Femur (tissue), 1 donor: ENCODE measurements at regions not wholly inside any gene's neighbourhood (a gene's known extent, or its start where the extent isn't known, plus 50 kb on each side); places are given as distances from the start of the nearest gene placed in this dataset.
"Not testable (repeated sequence)": the region's sequence is repeated elsewhere in the genome, so short reads cannot be mapped to it uniquely, and the experiment has no call there.

Experiments
- DNase-seq: peaks from one replicate; pipeline ENCODE4 v3.0.0-alpha.2; 2017

DNA sequence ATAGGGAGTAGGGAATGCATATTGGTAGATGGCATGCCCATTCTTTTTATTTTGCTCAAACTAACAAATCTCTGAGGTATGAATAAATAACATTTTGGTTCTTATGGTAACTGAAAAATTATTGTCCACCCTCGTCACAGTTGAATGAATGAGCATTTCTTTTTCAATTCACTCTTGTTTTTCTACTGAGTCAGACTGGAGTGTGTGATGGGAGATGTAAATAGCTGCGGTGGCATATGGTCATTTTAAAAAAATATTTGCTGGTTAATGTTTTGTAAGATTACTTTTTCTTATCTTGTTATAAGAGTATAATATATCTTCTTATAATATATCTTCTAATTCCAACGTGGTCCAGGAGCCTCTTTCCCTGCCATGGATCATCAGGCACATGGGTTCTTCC lies 586.5 kb downstream of the SLITRK5 start:
- no peak for DNase-seq

DNA sequence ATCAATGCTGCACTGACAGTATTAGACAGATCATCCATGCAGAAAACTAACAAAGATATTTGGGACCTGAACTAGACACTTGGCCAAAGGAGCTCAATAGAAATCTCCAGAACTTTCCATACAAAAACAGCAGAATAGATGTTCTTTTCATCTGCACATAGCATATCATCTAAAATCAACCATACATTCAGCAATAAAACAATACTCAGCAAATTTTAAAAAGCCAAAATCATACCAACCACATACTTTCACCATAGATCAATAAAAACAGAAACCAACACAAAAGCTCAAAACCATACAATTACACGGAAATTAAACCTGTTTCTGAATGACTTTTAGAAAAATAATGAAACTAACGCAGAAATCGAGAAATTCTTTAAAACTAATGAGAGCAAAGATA lies 592.6 kb downstream of the SLITRK5 start:
- no peak for DNase-seq

DNA sequence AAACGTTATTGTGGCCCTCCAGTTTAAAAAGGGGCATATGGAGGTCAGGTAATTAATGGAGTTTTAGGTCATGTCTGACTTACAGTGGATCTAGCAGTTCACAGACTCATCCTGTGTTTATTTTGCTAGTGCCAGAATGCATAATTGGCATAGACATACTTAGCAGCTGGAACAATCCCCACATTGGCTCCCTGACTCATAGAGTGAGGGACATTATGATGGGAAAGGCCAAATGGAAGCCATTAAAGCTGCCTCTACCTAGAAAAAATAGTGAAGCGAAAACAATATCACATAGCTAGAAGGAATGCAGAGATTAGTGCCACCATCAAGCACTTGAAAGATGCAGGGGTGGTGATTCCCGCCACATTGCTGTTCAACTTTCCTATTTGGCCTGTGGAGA lies 610.7 kb downstream of the SLITRK5 start:
- DNase-seq = no peak

DNA sequence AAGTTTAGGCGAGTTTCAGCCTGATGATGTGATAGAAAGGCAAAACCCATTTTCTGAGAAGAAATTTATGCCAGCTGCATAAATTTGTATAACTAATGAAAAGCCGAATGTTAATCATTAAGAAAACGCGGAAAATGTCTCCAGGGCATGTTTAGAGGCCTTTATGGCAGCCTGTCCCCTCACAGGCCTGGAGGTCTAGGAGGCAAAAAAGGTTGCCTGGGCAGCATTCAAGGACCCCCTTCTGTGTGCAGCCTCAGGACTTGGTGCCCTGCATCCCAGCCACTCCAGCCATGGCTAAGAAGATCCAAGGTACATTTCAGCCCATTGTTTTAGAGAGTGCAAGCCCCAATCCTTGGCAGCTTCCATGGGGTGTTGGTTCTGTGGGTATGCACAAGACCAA lies 614.2 kb downstream of the SLITRK5 start:
- no peak for DNase-seq

DNA sequence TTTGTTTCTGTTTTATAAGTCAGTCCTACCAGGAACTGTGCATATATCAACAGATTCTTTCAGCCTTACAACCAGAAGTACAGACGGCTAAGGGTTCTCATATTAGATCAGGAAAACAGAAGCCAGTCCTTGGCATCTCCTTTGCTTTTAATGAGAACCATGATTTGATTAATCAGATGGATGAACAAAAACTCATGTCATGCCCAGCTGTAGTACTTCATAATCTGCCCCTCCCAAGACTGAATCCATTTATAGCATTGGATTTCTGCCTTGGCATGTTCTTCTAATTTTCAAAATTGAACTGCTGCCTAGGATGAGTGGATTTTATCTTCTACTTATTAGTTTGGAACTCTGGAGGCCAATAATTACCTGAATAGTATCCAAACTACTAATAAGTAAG lies 617.2 kb downstream of the SLITRK5 start:
- no peak for DNase-seq

DNA sequence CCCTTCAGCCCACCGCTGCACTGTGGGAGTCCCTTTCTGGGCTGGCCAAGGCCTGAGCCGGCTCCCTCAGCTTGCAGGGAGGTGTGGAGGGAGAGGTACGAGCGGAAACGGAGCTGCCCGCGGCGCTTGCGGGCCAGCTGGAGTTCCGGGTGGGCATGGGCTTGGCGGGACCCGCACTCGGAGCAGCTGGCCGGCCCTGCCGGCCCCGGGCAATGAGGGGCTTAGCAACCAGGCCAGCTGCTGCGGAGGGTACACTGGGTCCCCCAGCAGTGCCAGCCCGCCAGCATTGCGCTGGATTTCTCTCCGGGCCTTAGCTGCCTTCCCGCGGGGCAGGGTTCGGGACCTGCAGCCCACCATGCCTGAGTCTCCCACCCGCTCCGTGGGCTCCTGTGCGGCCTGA lies 620.6 kb downstream of the SLITRK5 start:
- not testable (repeated sequence) for DNase-seq

DNA sequence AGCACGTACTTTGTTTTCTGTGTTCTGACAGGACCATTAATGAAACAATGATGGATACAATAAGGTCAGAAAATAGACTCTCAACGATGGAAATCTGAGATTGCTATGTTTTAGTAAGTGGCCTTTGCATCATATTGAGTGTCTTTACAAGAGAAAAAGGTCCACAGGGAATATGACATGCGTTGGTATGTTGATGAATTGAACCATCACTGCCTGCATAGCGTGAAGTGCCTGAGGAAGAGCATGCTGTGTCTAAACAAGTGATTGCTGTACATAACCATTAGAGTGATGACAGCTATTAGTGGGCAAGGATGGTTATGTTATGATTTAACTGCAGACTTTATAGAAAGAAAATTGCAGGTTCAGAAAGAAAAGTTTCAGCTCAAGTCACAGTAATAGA lies 623.2 kb downstream of the SLITRK5 start:
- DNase-seq = no peak

DNA sequence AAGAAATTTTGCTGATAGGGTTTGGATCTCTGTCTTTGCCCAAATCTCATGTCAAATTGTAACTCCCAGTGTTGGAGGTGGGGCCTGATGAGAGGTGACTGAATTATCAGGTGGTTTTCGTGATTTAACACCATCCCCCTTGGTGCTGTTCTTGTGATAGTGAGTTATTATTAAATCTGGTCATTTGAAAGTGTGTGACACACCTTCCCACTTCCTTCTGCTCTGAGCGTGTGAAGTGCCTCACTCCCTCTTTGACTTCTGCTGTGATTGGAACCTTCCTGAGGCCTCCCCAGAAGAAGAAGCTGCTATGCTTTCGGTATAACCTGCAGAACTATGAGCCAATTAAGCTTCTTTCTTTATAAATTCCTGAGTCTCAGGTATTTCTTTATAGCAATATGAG lies 632.0 kb downstream of the SLITRK5 start:
- no peak for DNase-seq

DNA sequence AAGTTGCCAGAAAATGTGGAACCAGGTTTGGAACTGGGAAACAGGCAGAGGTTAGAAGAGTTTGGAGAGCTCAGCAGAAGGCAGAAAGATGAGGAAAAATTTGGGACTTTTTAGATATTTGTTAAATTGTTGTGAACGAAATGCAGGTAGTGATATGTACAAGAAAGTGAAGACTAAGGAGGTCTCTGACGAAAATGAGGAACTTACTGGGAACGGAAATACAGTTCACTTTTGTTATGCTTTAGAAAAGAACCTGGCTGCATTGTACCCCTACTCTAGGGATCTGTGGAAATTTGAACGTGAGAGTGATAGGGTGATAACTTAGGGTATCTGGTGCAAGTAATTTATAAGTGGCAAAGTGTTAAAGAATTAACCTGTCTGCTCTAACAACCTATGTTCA lies 632.4 kb downstream of the SLITRK5 start:
- DNase-seq = no peak

DNA sequence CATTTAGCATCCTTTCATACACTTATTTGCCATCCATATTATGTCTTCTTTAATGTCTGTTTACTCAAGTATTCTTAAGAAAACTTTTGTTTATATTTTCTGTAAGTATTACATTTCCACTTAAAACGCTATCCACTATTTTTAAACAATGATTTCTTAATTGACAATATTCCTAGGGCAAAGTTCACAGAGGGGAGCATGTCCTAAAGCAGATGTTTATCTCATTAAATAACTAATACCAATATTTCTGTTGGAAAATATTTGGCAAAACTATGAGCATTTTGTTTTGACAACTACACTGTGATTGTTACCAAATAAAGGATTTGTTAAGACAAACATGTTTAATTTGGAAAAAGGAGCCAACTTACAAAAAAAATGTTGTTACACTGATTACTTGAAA lies 643.3 kb downstream of the SLITRK5 start:
- DNase-seq = no peak

DNA sequence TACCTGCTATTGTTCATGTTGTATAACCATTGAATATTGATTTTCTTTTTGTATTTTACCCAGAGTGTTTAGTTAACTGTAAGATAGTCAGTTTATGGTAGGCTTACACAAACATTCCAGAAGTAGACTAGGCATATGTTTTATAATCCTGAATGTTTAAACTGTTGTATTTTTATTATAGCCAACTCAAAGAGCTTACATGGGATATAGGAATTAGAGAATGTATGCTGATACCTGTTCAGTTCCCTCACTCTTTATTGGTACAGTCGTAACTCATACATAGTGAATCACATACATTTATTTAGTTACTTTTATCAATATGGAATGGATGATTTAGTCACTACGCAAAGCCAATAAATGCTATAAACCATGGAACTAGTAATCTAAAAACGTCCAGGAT lies 657.9 kb downstream of the SLITRK5 start:
- DNase-seq = no peak

DNA sequence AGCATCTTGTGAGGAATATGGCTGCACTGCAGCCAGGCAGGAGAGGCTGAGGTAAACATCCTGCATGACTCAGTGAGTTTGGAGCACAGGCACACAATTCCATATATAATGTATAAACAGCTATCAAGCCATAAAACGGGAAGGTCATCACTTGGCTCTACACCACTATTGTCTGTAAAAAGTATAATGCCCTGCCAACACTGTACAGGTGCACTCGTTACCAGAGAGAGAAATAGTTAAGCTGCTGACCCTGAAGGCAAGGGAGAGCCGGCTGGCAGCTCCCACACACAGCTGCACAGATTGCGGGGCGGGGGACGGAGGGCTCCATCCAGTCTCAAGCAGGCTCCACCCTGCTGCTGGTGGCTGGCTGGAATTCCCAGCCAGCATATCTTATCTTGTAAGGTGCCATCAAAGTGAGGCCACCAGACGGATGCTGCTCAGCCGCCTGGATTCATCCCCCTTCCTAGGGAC lies 668.1 kb downstream of the SLITRK5 start:
- no peak for DNase-seq

DNA sequence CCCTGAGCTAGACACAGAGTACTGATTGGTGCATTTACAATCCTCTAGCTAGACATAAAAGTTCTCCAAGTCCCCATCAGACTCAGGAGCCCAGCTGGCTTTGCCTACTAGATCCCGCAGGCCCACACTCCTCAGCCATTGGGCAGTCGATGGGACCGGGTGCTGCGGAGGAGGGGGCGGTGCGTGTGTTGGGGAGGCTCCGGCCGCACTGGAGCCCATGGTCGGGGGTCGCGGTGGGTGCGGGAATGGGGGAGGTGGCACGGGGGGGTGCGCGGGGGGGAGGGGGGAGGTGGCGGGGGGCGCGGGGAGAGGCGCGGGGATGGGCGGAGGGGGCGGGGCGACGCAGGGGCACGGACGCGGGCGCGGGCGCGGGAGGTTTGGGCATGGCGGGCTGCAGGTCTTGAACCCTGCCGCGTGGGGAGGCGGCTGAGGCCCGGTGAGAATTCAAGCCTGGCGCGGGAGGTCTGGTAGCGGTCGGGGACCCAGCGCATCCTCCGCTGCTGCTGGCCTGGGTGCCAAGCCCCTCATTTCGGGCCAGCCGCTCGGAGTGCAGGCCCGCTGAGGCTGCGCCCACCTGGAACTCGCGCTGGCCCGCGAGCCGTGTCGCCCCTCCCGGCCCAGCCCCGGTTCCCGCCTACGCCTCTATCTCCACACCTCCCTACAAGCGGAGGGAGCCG lies 674.1 kb downstream of the SLITRK5 start:
- no peak for DNase-seq

DNA sequence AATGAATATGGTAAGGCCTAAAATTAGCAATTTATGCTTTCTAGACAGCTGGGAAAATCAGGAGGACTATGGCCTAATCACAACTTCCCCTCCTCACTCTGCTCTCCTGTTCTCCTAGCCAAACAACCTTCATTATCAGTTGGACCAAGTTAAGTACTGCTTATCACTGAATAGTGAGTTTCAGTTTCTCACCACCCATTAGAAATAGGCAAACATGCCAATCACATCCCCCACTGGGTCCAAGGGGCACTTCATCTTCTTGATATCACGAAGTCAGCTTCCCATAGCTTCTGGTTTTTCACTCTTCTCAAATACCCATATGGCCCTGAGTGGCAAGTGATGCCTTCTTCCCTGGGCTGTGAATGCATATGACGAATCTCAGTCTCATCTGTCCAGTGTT lies 689.6 kb downstream of the SLITRK5 start:
- no peak for DNase-seq

DNA sequence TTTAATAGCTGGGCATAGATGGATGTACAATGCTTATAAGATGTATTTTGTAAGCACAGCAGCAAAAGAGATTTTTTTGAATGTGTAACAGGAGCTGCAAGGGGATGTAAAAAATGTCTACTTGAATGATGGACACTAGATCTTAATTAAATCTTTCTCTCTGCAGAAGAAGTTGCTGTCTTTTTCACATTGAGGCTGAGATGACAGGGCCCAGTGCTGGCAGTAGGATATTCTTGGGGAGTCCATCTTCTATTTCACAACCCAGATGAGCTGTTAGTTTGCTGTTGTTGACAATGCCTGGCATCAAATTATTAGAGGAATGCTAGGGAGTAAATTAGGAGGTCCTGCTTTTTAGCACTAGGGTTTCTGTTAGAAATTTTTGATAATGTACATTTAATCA lies 698.7 kb downstream of the SLITRK5 start:
- DNase-seq = no peak

DNA sequence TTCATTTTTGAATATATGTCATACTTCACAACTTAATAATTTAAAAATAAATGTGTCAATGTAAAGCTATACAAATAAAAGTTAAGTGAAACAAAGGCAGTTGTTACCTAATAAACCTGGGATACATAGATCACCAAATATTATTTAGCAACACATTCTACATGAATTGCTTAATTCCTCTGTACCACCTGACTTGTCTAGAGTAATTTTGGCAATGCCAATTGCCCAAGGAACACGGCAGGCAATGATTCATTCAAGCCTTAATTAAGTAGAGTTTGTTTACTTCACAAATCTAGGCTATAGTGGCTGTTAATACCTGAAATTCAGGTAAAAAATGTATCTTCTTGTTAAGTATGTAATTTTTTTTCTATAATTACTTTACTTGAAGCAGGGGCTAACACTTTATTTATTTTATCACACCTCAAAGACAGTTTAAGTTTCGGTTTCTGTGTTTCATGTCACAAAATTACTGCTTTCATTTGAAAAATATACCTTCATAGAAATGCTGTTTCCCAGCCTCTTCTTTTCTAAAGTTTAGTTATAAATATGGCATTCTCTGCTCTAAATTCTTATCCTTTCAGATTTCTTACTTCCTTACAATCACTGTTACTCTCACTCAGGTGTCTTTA lies 705.7 kb downstream of the SLITRK5 start:
- no peak for DNase-seq

DNA sequence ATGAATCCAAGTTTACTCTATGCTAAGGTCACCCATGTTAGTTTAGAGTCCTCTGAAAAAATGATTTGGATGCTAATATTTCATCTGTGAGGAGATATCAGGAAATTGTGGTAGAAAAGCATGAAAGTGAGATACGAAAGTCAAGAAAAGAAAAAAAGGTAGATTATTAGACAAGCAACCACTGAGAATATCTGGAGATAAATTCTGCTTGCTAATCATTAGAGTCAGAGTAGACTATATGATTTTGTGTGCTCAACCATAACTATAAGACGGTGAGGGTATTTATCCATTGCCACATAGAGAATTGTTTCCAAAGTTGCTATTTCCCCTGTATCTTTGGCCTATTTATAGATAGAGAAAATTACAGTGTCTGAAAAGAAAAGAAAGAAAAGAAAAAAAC lies 706.7 kb downstream of the SLITRK5 start:
- DNase-seq = no peak

DNA sequence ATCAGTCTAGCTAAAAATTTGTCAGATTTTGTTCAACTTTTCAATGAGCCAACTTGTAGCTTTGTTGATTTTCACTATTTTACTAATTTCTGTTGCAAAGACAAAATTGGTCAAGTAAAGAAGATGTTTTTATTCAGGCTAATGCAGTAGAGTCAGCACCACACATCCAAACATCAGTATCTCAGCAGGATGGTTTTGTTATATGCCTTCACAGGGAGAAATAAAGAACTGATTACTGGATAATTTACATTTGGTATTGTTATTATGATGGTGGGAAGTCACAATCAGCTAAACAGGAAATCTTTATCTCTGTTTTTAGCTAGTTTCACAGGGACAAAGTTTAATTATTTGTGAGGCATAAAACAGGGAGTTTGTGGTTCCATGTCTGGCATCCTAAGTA lies 713.4 kb downstream of the SLITRK5 start:
- DNase-seq = no peak

DNA sequence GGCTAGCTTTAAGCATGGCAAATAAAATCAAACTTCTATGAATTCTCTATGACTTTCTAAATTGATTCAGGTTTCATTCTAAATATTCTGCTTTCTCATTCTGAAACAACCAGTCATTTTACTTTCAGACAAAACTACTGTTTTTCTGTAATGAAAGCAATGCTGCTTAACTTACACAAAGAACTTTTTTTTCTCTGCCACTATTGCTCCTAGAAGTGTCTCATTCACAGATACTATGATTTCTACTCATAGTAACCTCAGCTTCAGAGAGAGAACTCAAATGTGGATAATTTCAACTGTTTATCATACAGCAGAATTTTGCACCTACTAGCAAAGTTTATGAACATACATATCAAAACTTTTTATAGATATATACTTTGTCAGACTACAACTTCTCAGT lies 724.6 kb downstream of the SLITRK5 start:
- no peak for DNase-seq

DNA sequence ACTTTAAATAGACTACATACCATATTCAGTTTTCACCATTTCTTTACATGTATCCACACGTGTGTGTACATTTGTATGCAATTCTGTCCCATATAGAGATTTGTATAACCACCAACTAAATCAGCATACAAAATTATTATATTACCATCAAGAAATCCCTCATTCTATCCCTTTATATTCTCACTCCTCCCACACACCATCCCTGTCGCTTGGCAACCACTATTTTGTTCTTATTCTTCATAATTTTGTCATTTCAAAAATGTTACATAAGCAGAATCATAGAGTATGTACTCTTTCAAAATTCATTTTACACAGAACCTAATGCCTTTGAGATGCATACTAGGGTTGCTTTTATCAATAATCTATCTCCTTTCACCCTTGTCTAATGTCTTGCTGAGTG lies 740.5 kb downstream of the SLITRK5 start:
- DNase-seq = no peak

DNA sequence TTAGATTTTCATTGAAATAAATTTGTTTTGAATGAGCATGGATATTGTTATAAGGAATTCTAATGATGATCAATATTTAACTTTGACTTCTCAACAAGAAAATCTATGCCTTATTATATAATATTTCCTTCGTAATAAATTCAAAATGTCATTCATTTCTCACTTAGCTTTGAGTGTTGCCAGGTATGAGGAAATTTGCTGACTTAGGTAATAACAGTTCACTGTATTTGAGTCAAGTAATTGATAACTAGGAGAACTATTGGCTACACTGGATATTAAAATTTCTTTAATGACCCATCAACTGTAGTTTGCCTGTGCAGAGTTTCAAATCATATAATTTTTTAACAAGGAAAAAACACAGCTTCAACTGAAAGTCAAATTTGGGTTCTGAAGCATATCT lies 746.6 kb downstream of the SLITRK5 start:
- no peak for DNase-seq

DNA sequence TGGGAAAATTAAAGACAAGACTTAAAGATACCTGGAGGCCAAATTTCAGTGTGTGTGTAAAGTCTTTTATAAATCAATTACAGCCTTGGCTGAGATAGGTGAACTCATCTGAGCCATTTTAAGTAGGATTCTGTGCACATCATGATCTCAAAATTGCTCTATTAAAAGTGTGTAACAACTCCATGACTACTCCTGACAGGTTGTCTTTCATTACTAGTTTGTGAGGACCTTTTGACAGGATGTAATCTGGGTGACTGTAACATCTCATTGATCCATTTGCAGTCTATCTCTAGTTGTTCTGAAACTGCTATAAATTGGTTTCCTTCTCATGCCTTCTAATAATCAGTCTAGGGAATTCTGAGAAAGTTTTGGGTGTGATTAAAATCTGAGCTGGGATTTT lies 753.3 kb downstream of the SLITRK5 start:
- no peak for DNase-seq

DNA sequence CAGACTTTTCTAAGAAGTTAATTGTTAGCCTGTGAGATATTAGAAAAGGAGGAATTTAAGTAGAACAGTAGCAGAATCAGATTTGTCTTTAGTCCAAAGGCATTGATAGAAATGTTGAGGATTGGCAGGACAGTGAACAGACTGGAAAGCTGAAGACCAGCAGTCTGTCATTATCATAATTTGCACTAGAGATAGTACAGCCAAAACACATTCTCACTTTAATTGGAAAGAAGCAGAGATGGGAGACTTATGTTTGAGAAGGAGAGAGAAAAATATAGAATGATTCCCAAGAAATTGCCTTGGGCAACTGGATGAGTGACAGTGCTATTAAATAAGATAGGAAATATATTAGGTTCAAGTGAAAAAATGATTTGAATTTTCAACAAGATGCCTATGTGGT lies 755.5 kb downstream of the SLITRK5 start:
- DNase-seq = no peak

DNA sequence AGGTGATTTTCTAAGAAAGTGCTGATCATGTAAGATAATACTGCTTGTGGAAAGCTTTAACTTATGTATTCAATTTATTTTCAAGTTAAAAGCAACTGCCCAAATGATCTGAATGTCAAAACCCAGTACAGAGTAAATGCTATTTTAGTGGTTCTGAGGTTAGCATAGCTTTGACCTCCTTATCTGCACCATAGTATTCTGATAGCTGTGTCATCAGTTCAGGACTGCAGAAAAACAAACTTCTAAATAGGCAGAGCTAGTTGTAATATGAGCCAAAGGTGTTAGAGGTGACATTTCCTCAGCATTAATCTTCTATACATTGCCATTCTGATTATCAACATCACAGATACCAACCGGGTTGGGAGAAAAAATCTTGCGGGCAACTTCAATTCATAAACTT lies 758.7 kb downstream of the SLITRK5 start:
- no peak for DNase-seq

DNA sequence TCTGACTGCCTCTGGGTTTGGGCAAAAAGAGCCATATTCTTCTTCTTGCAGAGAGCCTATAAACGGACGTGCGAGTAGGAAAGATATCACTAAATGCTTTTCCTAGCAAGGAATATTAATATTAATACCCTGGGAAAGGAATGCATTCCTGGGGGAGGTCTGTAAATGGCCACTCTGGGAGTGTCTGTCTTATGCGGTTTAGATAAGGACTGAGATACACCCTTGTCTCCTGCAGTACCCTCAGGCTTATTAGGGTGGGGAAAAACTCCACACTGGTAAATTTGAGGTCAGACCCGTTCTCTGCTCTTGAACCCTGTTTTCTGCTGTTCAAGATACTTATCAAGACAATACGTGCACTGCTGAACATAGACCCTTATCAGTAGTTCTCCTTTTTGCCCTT lies 763.8 kb downstream of the SLITRK5 start:
- no peak for DNase-seq
